Psoas muscle (tissue), 7 donors: ENCODE measurements at regions not wholly inside any gene's neighbourhood (a gene's known extent, or its start where the extent isn't known, plus 50 kb on each side); places are given as distances from the start of the nearest gene placed in this dataset.

Experiments used
- ATAC-seq, 4 donors: fragments of 200-7000 bp; cut with Tn5 transposase; one replicate each; pipeline ENCODE4 v1.9.1; 2020; ENCODE audit warnings: moderate library complexity in 3 of 4, mild to moderate bottlenecking in 2 of 4
- DNase-seq, 2 donors: peaks; one replicate each; pipeline ENCODE4 v3.0.0-alpha.2; 2020
- H3K27ac ChIP-seq: fragments of 200-600 bp; one replicate; pipeline ENCODE4 v1.8.0; 2022
- H3K27me3 ChIP-seq, 3 donors: fragments of 200-600 bp in 1 of 3; one replicate each; pipeline versions ENCODE4 v1.6.1 to v1.8.0; 2013 to 2022; ENCODE audit warnings: low read length in 2 of 3, mild to moderate bottlenecking in 2 of 3, moderate library complexity in 1 of 3; ENCODE audit not compliant: insufficient read depth in 3 of 3
- H3K36me3 ChIP-seq, 2 donors: fragments of 200-600 bp in 1 of 2; one replicate each; pipeline versions ENCODE4 v1.6.1 to v1.8.0; 2013 to 2022; ENCODE audit warnings: low read depth in 1 of 2, mild to moderate bottlenecking in 1 of 2, moderate library complexity in 1 of 2; ENCODE audit not compliant: insufficient read depth in 1 of 2
- H3K4me1 ChIP-seq: fragments of 200-600 bp; one replicate; pipeline ENCODE4 v1.8.0; 2022
- H3K4me3 ChIP-seq: fragments of 200-600 bp; one replicate; pipeline ENCODE4 v1.8.0; 2022; ENCODE audit warnings: mild to moderate bottlenecking
- H3K9me3 ChIP-seq: fragments of 200-600 bp; one replicate; pipeline ENCODE4 v1.8.0; 2022
- WGBS, 3 donors: extraction: QIAGEN DNeasy Blood & Tissue Kit; methylation state at CpG; one replicate each; pipeline versions ENCODE4 v1.1.6 to v1.1.7; 2013; 5-methylcytosine and 5-hydroxymethylcytosine counted together
- intact Hi-C, 2 donors: fragments of 100-400 bp; cut with DNase I; formaldehyde crosslinking; loops; one replicate each; pipeline versions ENCODE4 v1.11.0 to v1.14.2; 2022
- TF ChIP-seq, protein P1 (sequence below): fragments of 200-600 bp; IDR thresholded peaks from one replicate; pipeline ENCODE4 v1.8.0; 2022; ENCODE audit warnings: antibody characterized with exemption
- donor health status: healthy with polysubstance abuse.
- donor health status: DM: no; HTN: no; CAD: no; lungs with moderate emphysema.
- donor health status: Bipolar disorder and iron deficiency.
- donor health status: healthy.
- donor health status: DM: yes; HTN: yes; CAD: no.
- donor health status: DM: no; HTN: no; CAD: no.
- donor health status: DM: yes; HTN: yes; CAD: no.

DNA sequence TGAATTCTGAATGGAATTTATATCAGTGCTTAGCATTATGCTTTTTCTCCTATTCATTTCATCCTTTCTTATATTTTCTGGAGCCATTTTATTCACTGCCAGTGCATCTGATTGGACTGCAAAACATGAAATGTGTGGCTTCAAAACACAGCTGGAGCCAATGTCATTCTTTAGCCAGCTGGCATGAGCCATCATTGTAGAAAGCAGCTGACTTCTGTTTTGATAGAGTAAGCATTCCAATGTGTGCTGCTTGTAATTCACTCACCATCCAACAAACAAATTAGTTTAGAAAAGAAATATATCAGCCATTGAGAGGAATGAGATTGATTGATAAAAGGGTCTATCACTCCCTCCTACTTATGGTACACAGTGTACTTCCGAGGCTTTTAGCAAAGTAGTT, 2616.0 kb downstream of the ARAP2 start:
- Histone ChIP-seq H3K4me1 (no peaks in the 10 kb centered on the region), H3K9me3 (no peaks in the 10 kb centered on the region), H3K27ac (no peak overlapping the region), H3K4me3 (no peak overlapping the region), H3K36me3 (no peaks in the 10 kb centered on the region), H3K27me3 (no peaks in the 10 kb centered on the region)
- DNase-seq (no peak), ATAC-seq (no peak)
- intact Hi-C loops, result no loop called here
- WGBS, 3 donors, result 23 to 32% (median 25%) methylated on average over 1 of the region's 1 CpG
- TF ChIP-seq, protein P1, sequence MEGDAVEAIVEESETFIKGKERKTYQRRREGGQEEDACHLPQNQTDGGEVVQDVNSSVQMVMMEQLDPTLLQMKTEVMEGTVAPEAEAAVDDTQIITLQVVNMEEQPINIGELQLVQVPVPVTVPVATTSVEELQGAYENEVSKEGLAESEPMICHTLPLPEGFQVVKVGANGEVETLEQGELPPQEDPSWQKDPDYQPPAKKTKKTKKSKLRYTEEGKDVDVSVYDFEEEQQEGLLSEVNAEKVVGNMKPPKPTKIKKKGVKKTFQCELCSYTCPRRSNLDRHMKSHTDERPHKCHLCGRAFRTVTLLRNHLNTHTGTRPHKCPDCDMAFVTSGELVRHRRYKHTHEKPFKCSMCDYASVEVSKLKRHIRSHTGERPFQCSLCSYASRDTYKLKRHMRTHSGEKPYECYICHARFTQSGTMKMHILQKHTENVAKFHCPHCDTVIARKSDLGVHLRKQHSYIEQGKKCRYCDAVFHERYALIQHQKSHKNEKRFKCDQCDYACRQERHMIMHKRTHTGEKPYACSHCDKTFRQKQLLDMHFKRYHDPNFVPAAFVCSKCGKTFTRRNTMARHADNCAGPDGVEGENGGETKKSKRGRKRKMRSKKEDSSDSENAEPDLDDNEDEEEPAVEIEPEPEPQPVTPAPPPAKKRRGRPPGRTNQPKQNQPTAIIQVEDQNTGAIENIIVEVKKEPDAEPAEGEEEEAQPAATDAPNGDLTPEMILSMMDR, result no peak

DNA sequence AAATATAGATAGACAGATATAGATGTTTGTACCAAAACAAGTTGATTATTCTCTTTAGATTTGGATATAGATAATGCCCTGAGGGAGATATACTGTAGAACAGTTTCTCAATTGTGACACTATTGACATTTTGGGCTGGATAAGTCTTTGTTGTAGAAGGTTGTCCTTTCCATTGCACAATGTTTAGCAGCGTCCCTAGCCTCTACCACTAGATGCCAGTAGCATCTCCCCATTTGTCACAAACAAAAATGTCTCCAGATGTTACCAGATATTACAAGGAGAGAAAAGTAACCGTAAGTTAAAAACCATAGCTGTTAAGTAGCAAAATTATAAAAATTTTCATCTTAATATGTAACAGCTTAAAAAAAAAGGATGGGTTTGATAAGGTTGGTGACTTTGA, 2595.3 kb downstream of the ARAP2 start:
- H3K9me3 ChIP-seq, result no peaks in the 10 kb centered on the region
- 34 to 49% (median 40%) methylated on average over 2 of the region's 2 CpGs for WGBS, 3 donors
- H3K4me1 ChIP-seq, result no peaks in the 10 kb centered on the region
- intact Hi-C loops, result no loop called here
- H3K36me3 ChIP-seq, result no peaks in the 10 kb centered on the region
- TF ChIP-seq, protein P1, result no peak
- no peak overlapping the region for H3K4me3 ChIP-seq
- DNase-seq (no peak), ATAC-seq (no peak)
- no peaks in the 10 kb centered on the region for H3K27me3 ChIP-seq
- no peak overlapping the region for H3K27ac ChIP-seq

DNA sequence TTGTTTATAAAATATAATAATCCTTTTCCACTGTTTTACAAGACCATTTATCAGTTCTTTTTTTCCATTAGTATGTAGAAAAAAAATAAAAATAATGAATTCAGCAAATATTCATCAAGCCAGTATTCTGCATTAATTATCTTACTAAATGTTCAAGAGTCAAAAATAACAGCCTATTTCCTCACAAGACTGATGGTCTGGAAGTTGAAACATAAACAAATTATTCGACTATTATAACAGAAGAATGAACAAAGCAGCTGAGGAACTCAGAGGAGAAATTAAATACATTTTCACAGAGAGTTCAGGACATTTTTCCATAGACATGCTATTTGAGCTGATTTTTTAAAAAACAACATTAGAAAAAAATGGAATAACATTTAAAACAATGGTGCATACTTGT, 2594.8 kb downstream of the ARAP2 start:
- ATAC-seq, result no peak
- Histone ChIP-seq H3K4me3 (no peak overlapping the region), H3K27ac (no peak overlapping the region), H3K27me3 (no peaks in the 10 kb centered on the region), H3K36me3 (no peaks in the 10 kb centered on the region), H3K9me3 (no peaks in the 10 kb centered on the region), H3K4me1 (no peaks in the 10 kb centered on the region)
- TF ChIP-seq, protein P1, result no peak
- WGBS, 3 donors, result 14 to 30% (median 25%) methylated on average over 1 of the region's 1 CpG
- no peak for DNase-seq
- intact Hi-C loops, result no loop called here

DNA sequence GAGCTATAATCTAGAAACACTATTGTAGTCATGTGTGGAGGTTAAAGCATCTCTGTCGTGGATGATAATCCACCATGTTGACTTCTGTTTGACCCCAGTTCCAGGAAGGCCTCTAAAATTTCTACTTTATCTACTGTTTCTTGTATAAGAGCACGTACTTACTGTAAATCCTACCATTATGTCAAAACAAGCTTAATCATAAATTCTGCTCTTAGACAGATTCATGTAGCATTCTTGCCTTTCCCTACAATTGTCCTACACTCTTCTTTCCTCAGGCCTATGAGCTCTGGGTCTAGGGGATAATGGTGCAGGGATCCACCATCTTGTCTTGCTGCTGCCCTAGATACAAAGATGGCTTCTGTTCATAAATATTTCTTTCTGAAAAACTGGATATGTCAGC, 2594.3 kb downstream of the ARAP2 start:
- Histone ChIP-seq H3K27ac (no peak overlapping the region), H3K4me3 (no peak overlapping the region), H3K36me3 (no peaks in the 10 kb centered on the region), H3K4me1 (no peaks in the 10 kb centered on the region), H3K9me3 (no peaks in the 10 kb centered on the region), H3K27me3 (no peaks in the 10 kb centered on the region)
- DNase-seq, result no peak
- 63 to 72% (median 64%) methylated on average over 2 of the region's 2 CpGs for WGBS, 3 donors
- intact Hi-C loops, result no loop called here
- TF ChIP-seq, protein P1, result no peak
- no peak for ATAC-seq

DNA sequence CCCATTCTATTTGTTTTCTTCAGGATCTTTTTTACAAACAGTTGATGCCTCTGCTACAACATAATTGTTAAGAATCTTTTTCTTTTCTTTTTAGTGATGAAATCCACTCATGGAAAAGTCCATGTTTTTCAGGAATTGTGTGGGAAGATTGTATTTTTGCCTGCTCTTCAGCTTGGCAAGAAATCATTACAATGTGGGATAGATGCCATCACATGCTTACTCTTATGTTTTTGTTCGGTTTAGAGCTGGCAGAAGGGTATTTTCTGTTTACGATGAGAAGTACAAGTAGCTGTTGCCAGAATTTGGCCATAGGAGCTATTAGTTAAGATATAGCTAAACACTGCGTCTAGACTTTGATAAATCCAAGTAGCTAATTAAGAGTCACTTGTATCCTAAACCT, 2585.3 kb downstream of the ARAP2 start:
- ATAC-seq (no peak), DNase-seq (no peak)
- intact Hi-C loops, result no loop called here
- Histone ChIP-seq H3K9me3 (peaks cover 5% of the 10 kb centered on the region), H3K4me1 (no peaks in the 10 kb centered on the region), H3K36me3 (no peaks in the 10 kb centered on the region), H3K4me3 (no peak overlapping the region), H3K27ac (no peak overlapping the region), H3K27me3 (no peaks in the 10 kb centered on the region)
- 23 to 28% (median 25%) methylated on average over 3 of the region's 3 CpGs for WGBS, 3 donors
- TF ChIP-seq, protein P1, result no peak
